ENCODE measurements at regions not wholly inside any gene's neighbourhood (a gene's known extent, or its start where the extent isn't known, plus 50 kb on each side); places are given as distances from the start of the nearest gene placed in this dataset.
"Not testable (repeated sequence)": the region's sequence is repeated elsewhere in the genome, so short reads cannot be mapped to it uniquely, and the experiment has no call there.

DNA sequence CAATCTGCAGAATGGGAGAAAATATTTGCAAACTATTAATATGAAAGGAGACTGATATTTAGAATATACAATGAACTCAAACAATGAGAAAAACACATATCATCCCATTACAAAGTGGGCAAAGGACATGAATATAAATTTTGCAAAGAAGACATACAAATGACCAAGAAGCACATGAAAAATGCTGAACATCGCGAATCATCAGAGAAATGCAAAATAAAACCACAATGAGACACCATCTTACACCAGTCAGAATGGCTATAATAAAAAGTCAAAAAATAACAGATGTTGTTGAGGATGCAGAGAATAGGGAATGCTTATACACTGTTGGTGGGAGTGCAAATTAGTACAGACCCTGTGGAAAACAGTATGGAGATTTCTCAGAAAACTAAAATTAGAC, 83.6 kb downstream of the RAP2B start:
- DNase-seq (ENCODE audit: low read depth): no peak
- no peak overlapping the region for H3K4me3 ChIP-seq (ENCODE audit: low read depth, low read length)
- in situ Hi-C loops (cut with HindIII; ENCODE audit: low sequenced_read_pairs): no loop called here
- TF ChIP-seq, protein P1, sequence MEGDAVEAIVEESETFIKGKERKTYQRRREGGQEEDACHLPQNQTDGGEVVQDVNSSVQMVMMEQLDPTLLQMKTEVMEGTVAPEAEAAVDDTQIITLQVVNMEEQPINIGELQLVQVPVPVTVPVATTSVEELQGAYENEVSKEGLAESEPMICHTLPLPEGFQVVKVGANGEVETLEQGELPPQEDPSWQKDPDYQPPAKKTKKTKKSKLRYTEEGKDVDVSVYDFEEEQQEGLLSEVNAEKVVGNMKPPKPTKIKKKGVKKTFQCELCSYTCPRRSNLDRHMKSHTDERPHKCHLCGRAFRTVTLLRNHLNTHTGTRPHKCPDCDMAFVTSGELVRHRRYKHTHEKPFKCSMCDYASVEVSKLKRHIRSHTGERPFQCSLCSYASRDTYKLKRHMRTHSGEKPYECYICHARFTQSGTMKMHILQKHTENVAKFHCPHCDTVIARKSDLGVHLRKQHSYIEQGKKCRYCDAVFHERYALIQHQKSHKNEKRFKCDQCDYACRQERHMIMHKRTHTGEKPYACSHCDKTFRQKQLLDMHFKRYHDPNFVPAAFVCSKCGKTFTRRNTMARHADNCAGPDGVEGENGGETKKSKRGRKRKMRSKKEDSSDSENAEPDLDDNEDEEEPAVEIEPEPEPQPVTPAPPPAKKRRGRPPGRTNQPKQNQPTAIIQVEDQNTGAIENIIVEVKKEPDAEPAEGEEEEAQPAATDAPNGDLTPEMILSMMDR (IDR thresholded peaks at IDR 0.05; ENCODE audit: low read depth, low read length, missing control alignments): no peak

GRCh38 chr3:153246331-153246730, 84.3 kb downstream of the RAP2B start:
- DNase-seq (ENCODE audit: low read depth): no peak
- in situ Hi-C loops (cut with HindIII; ENCODE audit: low sequenced_read_pairs): no loop called here
- no peak overlapping the region for H3K4me3 ChIP-seq (ENCODE audit: low read depth, low read length)
- TF ChIP-seq, protein P1 (IDR thresholded peaks at IDR 0.05; ENCODE audit: low read depth, low read length, missing control alignments): no peak

GRCh38 chr3:153246806-153247205, 84.8 kb downstream of the RAP2B start:
- H3K4me3 ChIP-seq (ENCODE audit: low read depth, low read length): no peak overlapping the region
- TF ChIP-seq, protein P1 (IDR thresholded peaks at IDR 0.05; ENCODE audit: low read depth, low read length, missing control alignments): no peak
- in situ Hi-C loops (cut with HindIII; ENCODE audit: low sequenced_read_pairs): no loop called here
- peak; percentile 56 for DNase-seq (ENCODE audit: low read depth)

GRCh38 chr3:153247331-153248330, 85.6 kb downstream of the RAP2B start:
- no peak overlapping the region for H3K4me3 ChIP-seq (ENCODE audit: low read depth, low read length)
- in situ Hi-C loops (cut with HindIII; ENCODE audit: low sequenced_read_pairs): no loop called here
- TF ChIP-seq, protein P1 (IDR thresholded peaks at IDR 0.05; ENCODE audit: low read depth, low read length, missing control alignments): no peak
- no peak for DNase-seq (ENCODE audit: low read depth)

DNA sequence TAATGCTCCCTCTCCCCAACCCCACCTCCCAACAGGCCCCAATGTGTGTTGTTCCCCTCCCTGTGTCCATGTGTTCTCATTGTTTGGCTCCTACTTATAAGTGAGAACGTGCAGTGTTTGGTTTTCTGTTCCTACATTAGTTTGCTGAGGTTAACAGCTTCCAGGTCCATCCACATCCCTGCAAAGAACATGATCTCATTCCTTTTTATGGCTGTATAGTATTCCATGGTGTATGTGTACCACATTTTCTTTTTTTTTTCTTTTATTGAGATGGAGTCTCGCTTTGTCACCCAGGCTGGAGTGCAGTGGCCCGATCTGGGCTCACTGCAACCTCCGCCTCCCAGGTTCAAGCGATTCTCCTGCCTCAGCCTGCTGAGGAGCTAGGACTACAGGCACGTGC, 86.8 kb downstream of the RAP2B start:
- DNase-seq (ENCODE audit: low read depth); H3K4me3 ChIP-seq (ENCODE audit: low read depth, low read length); in situ Hi-C loops (cut with HindIII; ENCODE audit: low sequenced_read_pairs): not testable (repeated sequence)

DNA sequence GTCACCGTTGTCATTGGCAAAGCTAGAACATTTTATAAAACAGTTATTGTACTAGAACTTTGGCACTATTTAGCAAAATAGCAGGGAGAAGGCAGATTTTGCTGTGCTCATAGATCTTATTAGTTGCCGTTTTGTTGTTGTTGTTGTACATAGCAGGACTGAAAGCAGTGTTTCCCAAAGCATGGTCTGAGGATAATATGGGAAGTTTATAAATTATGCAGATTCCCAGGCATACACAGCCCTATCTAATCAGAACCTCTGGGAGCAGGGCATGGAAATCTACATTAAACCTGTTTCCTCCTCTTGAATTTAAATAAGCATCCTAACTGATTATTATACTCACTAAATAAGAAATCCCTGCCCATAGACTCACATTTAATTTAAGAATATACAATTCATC, 87.9 kb downstream of the RAP2B start:
- in situ Hi-C loops (cut with HindIII; ENCODE audit: low sequenced_read_pairs): no loop called here
- no peak overlapping the region for H3K4me3 ChIP-seq (ENCODE audit: low read depth, low read length)
- TF ChIP-seq, protein P1 (IDR thresholded peaks at IDR 0.05; ENCODE audit: low read depth, low read length, missing control alignments): no peak
- DNase-seq (ENCODE audit: low read depth): no peak

- TF ChIP-seq, protein P1 (IDR thresholded peaks at IDR 0.05; ENCODE audit: low read depth, low read length, missing control alignments): no peak
- no peak for DNase-seq (ENCODE audit: low read depth)
- no peak overlapping the region for H3K4me3 ChIP-seq (ENCODE audit: low read depth, low read length)
- in situ Hi-C loops (cut with HindIII; ENCODE audit: low sequenced_read_pairs): no loop called here
Measured at GRCh38 chr3:153250446-153250845, 88.4 kb downstream of the RAP2B start.

All from astrocyte of the cerebellum (primary cell).